ENCODE measurements at regions not wholly inside any gene's neighbourhood (a gene's known extent, or its start where the extent isn't known, plus 50 kb on each side); places are given as distances from the start of the nearest gene placed in this dataset.

DNA sequence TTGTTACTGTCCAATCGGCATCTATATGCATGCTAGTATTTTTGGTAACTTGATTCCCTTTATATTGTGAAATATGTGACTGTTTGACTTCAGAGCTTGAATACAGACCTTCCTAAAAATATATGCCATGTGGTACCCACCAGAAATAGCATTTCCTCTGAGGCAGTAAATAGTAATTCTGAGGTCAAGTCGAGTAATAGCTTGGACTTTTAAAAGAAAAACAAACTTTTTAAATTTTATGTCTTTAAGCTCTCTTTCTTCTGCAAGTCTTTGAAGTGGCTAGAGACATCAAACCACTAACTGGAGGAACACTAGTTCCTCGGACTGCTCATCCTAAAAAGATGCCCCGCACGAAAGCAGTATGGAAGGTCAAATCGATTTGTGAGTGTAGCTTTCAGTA lies 396.8 kb upstream of the SLC14A2 start:
- CTCF ChIA-PET = interaction anchor here (1.1 to 1.2 kb wide), 2 partner anchors 10 to 686 kb away, joined by 3 read pairs; no protein-coding TSS in a partner anchor
- TF ChIP-seq, protein P1, sequence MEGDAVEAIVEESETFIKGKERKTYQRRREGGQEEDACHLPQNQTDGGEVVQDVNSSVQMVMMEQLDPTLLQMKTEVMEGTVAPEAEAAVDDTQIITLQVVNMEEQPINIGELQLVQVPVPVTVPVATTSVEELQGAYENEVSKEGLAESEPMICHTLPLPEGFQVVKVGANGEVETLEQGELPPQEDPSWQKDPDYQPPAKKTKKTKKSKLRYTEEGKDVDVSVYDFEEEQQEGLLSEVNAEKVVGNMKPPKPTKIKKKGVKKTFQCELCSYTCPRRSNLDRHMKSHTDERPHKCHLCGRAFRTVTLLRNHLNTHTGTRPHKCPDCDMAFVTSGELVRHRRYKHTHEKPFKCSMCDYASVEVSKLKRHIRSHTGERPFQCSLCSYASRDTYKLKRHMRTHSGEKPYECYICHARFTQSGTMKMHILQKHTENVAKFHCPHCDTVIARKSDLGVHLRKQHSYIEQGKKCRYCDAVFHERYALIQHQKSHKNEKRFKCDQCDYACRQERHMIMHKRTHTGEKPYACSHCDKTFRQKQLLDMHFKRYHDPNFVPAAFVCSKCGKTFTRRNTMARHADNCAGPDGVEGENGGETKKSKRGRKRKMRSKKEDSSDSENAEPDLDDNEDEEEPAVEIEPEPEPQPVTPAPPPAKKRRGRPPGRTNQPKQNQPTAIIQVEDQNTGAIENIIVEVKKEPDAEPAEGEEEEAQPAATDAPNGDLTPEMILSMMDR (IDR thresholded peaks at IDR 0.05; ENCODE audit: insufficient read depth, low read length, missing control alignments) = no peak
- DNase-seq (ENCODE audit: low read depth, low spot score) = no peak
- POLR2A ChIA-PET = interaction anchor here (0.6 kb wide), 1 partner anchor 174 kb away, joined by 3 read pairs; no protein-coding TSS in a partner anchor
- no peak overlapping the region for H3K4me3 ChIP-seq (ENCODE audit: low read depth, low read length)

DNA sequence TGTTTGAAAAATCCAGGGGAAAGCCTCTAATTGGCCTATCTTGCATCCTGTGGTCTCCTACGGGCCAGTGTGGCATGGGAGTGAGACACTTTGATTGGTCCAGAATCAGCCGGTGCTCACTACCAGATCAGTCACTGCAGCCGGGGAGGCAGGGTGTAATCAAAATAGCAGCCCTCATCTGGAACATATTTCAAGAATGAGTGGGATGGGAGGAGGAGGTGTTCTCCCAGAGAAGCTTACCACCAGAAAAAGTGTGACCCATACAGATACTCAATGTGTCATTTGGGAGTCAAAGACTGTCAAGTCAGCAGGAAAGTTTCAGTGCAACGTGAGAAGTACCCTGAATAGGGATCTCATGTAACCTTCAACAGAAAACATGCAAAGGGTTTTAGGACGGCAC lies 393.9 kb upstream of the SLC14A2 start:
- H3K4me3 ChIP-seq (ENCODE audit: low read depth, low read length) = no peak overlapping the region
- CTCF ChIA-PET = interaction anchor here (0.9 to 4.5 kb wide), 2 partner anchors 9 to 54 kb away, joined by 3 to 24 read pairs; no protein-coding TSS in a partner anchor
- POLR2A ChIA-PET = no interaction called here
- no peak for DNase-seq (ENCODE audit: low read depth, low spot score)
- TF ChIP-seq, protein P1 (IDR thresholded peaks at IDR 0.05; ENCODE audit: insufficient read depth, low read length, missing control alignments) = no peak

DNA sequence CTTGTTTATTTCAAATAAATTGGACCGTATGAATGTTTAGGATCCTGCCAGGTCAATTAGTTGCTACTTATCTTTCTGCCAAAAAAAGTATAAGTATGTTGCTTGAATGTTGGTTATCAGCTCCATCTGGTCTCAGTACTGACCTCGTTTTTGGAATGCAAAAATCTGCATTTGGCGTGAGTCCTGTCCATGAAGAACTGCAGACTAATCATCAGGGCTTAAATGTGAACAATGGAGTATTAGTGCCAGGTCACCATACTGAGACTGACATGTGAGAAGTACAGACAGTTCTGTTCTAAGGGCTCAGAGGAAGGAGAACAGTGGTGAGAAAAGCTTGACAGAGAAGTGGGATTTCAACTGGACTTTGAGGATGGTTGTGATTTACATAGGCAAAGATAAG lies 393.1 kb upstream of the SLC14A2 start:
- TF ChIP-seq, protein P1 (IDR thresholded peaks at IDR 0.05; ENCODE audit: insufficient read depth, low read length, missing control alignments) = no peak
- no peak overlapping the region for H3K4me3 ChIP-seq (ENCODE audit: low read depth, low read length)
- ChIA-PET CTCF (interaction anchor here (4.5 kb wide), 1 partner anchor 9 kb away, joined by 24 read pairs; no protein-coding TSS in a partner anchor), POLR2A (no interaction called here)
- no peak for DNase-seq (ENCODE audit: low read depth, low spot score)

DNA sequence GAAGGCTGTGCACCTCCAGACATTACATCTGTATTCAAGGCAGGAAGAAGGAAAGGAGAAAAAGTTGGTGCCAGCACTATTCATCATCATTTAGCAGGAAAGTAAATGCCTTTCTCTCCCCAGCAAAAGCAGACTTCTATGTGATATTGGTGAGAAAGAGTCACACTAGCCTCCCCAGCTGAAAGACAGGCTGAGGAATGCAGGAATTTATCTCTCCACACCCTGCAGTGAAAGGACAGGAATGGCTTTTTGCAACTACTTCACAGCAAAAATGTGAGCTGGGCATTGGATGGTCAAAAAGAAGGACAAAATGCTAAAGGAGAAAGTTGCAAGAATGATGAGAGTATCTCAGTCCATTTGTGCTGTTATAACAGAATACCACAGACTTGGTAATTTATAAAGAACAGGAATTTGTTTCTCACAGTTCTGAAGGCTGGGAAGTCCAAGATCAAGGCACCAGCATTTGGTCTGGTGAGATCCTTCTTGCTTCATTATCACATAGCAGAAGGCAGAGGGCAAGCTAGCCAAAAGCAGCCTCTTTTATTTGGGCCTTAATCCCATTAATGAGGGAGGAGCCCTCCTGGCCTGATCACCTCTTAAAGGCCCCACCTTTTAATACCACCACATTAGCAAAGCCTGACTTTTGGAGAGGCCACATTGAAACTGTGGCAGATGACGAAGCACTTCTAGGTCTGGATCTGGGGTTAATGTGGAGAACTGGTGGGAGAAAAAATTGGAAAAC lies 388.1 kb upstream of the SLC14A2 start:
- no peak overlapping the region for H3K4me3 ChIP-seq (ENCODE audit: low read depth, low read length)
- TF ChIP-seq, protein P1 (IDR thresholded peaks at IDR 0.05; ENCODE audit: insufficient read depth, low read length, missing control alignments) = no peak
- DNase-seq (ENCODE audit: low read depth, low spot score) = no peak
- POLR2A ChIA-PET = no interaction called here
- CTCF ChIA-PET = interaction anchor here (1.6 to 3.4 kb wide), 2 partner anchors 14 to 675 kb away, joined by 3 to 16 read pairs; no protein-coding TSS in a partner anchor

DNA sequence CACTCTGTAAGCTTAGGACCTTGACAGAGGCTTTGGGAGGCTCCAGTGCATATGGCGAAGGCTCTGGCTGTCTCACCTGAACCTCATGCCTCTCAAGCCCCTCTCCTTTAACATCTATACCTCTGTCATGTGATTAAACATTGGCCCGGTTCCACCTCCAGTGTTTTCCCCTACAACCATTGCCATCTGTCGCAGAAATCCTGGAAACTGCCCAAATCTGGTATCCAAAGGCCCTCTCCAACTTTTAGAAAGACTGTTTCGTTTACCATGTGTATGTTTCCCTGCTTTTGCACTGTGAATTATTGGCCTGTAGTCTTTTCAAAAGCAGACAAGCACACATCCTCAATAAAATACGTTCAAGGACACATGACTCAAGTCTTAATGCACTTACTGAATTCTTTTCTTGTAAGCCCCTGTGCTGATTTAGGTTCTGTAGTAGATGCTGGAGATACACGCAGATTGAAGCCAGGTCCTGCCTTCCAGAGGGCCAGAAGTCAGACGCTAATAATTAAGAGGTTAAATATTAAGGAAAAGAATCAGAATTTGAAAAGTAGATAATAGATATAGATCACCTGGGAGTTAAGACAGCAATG lies 386.4 kb upstream of the SLC14A2 start:
- CTCF ChIA-PET = interaction anchor here (1.6 to 3.4 kb wide), 2 partner anchors 16 to 676 kb away, joined by 3 to 16 read pairs; no protein-coding TSS in a partner anchor
- H3K4me3 ChIP-seq (ENCODE audit: low read depth, low read length) = no peak overlapping the region
- no peak for DNase-seq (ENCODE audit: low read depth, low spot score)
- POLR2A ChIA-PET = no interaction called here
- TF ChIP-seq, protein P1 (IDR thresholded peaks at IDR 0.05; ENCODE audit: insufficient read depth, low read length, missing control alignments) = no peak

DNA sequence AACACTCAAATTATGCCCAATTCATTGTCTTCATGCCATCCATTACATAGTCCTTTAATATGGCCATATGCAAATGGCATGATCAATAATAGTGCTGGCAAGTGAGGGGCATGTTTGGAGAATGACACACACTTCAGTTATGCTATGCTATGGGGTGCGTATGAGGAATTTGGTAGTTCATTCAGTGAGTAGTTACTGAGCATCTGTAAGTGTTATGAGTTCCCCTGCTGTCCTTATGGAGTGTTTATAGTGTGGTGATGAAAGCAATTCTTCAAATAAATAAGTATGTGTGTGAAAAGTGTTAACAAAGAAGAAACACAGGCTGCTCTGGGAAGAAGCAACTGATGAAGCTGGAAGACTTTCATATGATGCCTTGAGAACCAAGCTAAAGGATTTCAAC lies 383.7 kb upstream of the SLC14A2 start:
- H3K4me3 ChIP-seq (ENCODE audit: low read depth, low read length) = no peak overlapping the region
- TF ChIP-seq, protein P1 (IDR thresholded peaks at IDR 0.05; ENCODE audit: insufficient read depth, low read length, missing control alignments) = no peak
- ChIA-PET CTCF (interaction anchor here (1.4 to 3.5 kb wide), 2 partner anchors 9 to 19 kb away, joined by 3 to 17 read pairs; no protein-coding TSS in a partner anchor), POLR2A (no interaction called here)
- DNase-seq (ENCODE audit: low read depth, low spot score) = no peak

All from AG04449 (cell line).